Neural progenitor cell (in vitro differentiated cells): ENCODE measurements at regions not wholly inside any gene's neighbourhood (a gene's known extent, or its start where the extent isn't known, plus 50 kb on each side); places are given as distances from the start of the nearest gene placed in this dataset.
A peak's percentile ranks its signal among the peaks of the same experiment; 100 is the strongest.

Experiments used
- DNase-seq: peaks from one replicate; pipeline ENCODE4 v3.0.0-alpha.2; 2016; ENCODE audit warnings: low spot score
- H2AFZ ChIP-seq: fragments of 200-600 bp; sonication (generic); replicated peaks from 2 replicates; pipeline ENCODE4 v1.6.1; 2016; ENCODE audit warnings: antibody characterized with exemption
- H3F3A ChIP-seq: fragments of 200-600 bp; sonication (generic); 2 replicates; pipeline ENCODE4 v1.6.1; 2016; ENCODE audit warnings: antibody characterized with exemption, low read depth
- H3K27ac ChIP-seq: fragments of 200-600 bp; sonication (generic); 2 replicates; pipeline ENCODE4 v1.5.1; 2016; ENCODE audit warnings: mild to moderate bottlenecking
- H3K27me3 ChIP-seq: fragments of 200-600 bp; sonication (generic); 2 replicates; pipeline ENCODE4 v1.6.1; 2016; ENCODE audit warnings: mild to moderate bottlenecking, moderate library complexity
- H3K36me3 ChIP-seq: fragments of 200-600 bp; sonication (generic); 2 replicates; pipeline ENCODE4 v1.5.1; 2016
- H3K4me1 ChIP-seq: fragments of 200-600 bp; sonication (generic); 2 replicates; pipeline ENCODE4 v1.6.1; 2016; ENCODE audit warnings: mixed run types
- H3K4me2 ChIP-seq: fragments of 200-600 bp; sonication (generic); 2 replicates; pipeline ENCODE4 v1.6.1; 2016
- H3K4me3 ChIP-seq: fragments of 200-600 bp; sonication (generic); 2 replicates; pipeline ENCODE4 v1.5.1; 2016
- H3K79me2 ChIP-seq: fragments of 200-600 bp; sonication (generic); 2 replicates; pipeline ENCODE4 v1.6.1; 2016; ENCODE audit warnings: low read depth
- H3K9ac ChIP-seq: fragments of 200-600 bp; sonication (generic); 2 replicates; pipeline ENCODE4 v1.6.1; 2016
- H3K9me3 ChIP-seq: fragments of 200-600 bp; sonication (generic); 2 replicates; pipeline ENCODE4 v1.5.1; 2016; ENCODE audit warnings: low read depth
- H4K20me1 ChIP-seq: fragments of 200-600 bp; sonication (generic); 2 replicates; pipeline ENCODE4 v1.6.1; 2016; ENCODE audit warnings: low read depth
- H3K27ac Mint-ChIP-seq: 3 replicates; pipeline ENCODE4 v1.8.0; 2021; ENCODE audit warnings: mixed read lengths
- H3K27me3 Mint-ChIP-seq: 2 replicates; pipeline ENCODE4 v1.8.0; 2022; ENCODE audit warnings: low read depth, mild to moderate bottlenecking, inconsistent platforms, moderate library complexity, mixed read lengths; ENCODE audit not compliant: insufficient read depth
- H3K36me3 Mint-ChIP-seq: 3 replicates; pipeline ENCODE4 v1.8.0; 2021; ENCODE audit warnings: mixed read lengths
- H3K4me1 Mint-ChIP-seq: 3 replicates; pipeline ENCODE4 v1.8.0; 2021; ENCODE audit warnings: mixed read lengths
- H3K4me3 Mint-ChIP-seq: 3 replicates; pipeline ENCODE4 v1.8.0; 2021; ENCODE audit warnings: mild to moderate bottlenecking, moderate library complexity, mixed read lengths
- H3K9me3 Mint-ChIP-seq: 3 replicates; pipeline ENCODE4 v1.8.0; 2020; ENCODE audit warnings: mixed read lengths
- EZH2 ChIP-seq: fragments of 200-600 bp; sonication (generic); IDR thresholded peaks from 2 replicates; pipeline ENCODE4 v1.6.1; 2017; ENCODE audit warnings: antibody characterized with exemption, mild to moderate bottlenecking, moderate library complexity
- EZH2phosphoT487 ChIP-seq: fragments of 200-600 bp; sonication (generic); IDR thresholded peaks from 2 replicates; pipeline ENCODE4 v1.6.1; 2017; ENCODE audit warnings: antibody characterized with exemption
- TF ChIP-seq, protein P1 (sequence below): fragments of 200-600 bp; sonication (generic); IDR thresholded peaks from 2 replicates; pipeline ENCODE4 v1.5.1; 2017; ENCODE audit warnings: antibody characterized with exemption, mild to moderate bottlenecking

- no peaks in the 10 kb centered on the region for H3F3A ChIP-seq
- no peaks in the 10 kb centered on the region for H3K36me3 Mint-ChIP-seq
Measured at GRCh38 chr13:60318186-60318585, 78.8 kb upstream of the TDRD3 start.

GRCh38 chr13:60324131-60324530 is 72.9 kb upstream of the TDRD3 start:
- Mint-ChIP-seq H3K4me1 (no peaks in the 10 kb centered on the region), H3K36me3 (no peaks in the 10 kb centered on the region), H3K9me3 (no peaks in the 10 kb centered on the region), H3K4me3 (no peak overlapping the region), H3K27ac (no peak overlapping the region), H3K27me3 (peaks cover 4% of the 10 kb centered on the region)
- H3K9ac ChIP-seq: no peak overlapping the region
- H3F3A ChIP-seq: no peaks in the 10 kb centered on the region
- H3K4me2 ChIP-seq: no peak overlapping the region
- no peak overlapping the region for H2AFZ ChIP-seq
- H3K4me3 ChIP-seq: no peak overlapping the region
- H3K4me1 ChIP-seq: no peaks in the 10 kb centered on the region
- DNase-seq: no peak
- no peaks in the 10 kb centered on the region for H3K36me3 ChIP-seq
- H3K9me3 ChIP-seq: no peaks in the 10 kb centered on the region
- H3K27me3 ChIP-seq: no peaks in the 10 kb centered on the region
- TF ChIP-seq EZH2phosphoT487 (no peak), EZH2 (no peak)
- TF ChIP-seq, protein P1, sequence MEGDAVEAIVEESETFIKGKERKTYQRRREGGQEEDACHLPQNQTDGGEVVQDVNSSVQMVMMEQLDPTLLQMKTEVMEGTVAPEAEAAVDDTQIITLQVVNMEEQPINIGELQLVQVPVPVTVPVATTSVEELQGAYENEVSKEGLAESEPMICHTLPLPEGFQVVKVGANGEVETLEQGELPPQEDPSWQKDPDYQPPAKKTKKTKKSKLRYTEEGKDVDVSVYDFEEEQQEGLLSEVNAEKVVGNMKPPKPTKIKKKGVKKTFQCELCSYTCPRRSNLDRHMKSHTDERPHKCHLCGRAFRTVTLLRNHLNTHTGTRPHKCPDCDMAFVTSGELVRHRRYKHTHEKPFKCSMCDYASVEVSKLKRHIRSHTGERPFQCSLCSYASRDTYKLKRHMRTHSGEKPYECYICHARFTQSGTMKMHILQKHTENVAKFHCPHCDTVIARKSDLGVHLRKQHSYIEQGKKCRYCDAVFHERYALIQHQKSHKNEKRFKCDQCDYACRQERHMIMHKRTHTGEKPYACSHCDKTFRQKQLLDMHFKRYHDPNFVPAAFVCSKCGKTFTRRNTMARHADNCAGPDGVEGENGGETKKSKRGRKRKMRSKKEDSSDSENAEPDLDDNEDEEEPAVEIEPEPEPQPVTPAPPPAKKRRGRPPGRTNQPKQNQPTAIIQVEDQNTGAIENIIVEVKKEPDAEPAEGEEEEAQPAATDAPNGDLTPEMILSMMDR: no peak
- H4K20me1 ChIP-seq: no peaks in the 10 kb centered on the region
- no peak overlapping the region for H3K27ac ChIP-seq
- no peaks in the 10 kb centered on the region for H3K79me2 ChIP-seq

More at GRCh38 chr13:60318186-60318585, 78.8 kb upstream of the TDRD3 start:
- H3K79me2 ChIP-seq: no peaks in the 10 kb centered on the region
- no peak overlapping the region for H2AFZ ChIP-seq
- Mint-ChIP-seq H3K4me3 (no peak overlapping the region), H3K4me1 (no peaks in the 10 kb centered on the region), H3K27me3 (peaks cover 4% of the 10 kb centered on the region), H3K9me3 (no peaks in the 10 kb centered on the region), H3K27ac (no peak overlapping the region)
- no peaks in the 10 kb centered on the region for H3K9me3 ChIP-seq
- TF ChIP-seq, protein P1: no peak
- TF ChIP-seq EZH2phosphoT487 (no peak), EZH2 (no peak)
- no peaks in the 10 kb centered on the region for H3K27me3 ChIP-seq
- no peak overlapping the region for H3K4me3 ChIP-seq
- no peak overlapping the region for H3K9ac ChIP-seq
- no peak overlapping the region for H3K27ac ChIP-seq
- no peak for DNase-seq
- no peaks in the 10 kb centered on the region for H4K20me1 ChIP-seq
- H3K36me3 ChIP-seq: no peaks in the 10 kb centered on the region
- no peaks in the 10 kb centered on the region for H3K4me1 ChIP-seq
- no peak overlapping the region for H3K4me2 ChIP-seq

DNA sequence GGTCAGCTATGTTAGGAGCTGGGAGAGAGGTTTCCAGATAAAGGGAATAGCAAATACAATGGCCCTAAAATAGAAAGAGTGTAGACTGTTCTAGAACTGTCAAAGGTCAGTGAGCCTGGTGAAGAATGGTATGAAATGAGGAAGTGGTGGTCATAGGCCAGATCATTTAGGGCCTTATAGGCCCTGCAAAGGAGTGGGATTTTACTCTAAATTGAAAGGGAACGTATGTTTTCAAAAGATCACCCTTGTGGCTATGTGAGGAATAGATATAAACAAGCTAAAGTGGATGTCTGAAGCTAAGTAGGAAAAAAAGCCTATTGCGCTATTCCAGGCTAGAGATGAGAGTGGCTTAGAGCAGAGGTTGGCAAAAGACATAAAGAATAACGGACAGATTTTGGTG is 70.7 kb upstream of the TDRD3 start:
- Mint-ChIP-seq H3K4me3 (no peak overlapping the region), H3K36me3 (no peaks in the 10 kb centered on the region), H3K4me1 (no peaks in the 10 kb centered on the region), H3K27ac (no peak overlapping the region), H3K27me3 (peaks cover under 1% of the 10 kb centered on the region), H3K9me3 (no peaks in the 10 kb centered on the region)
- Histone ChIP-seq H2AFZ (peak overlapping the region; percentile 85), H3K4me1 (no peaks in the 10 kb centered on the region), H3K9me3 (no peaks in the 10 kb centered on the region), H3K4me3 (no peak overlapping the region), H3F3A (no peaks in the 10 kb centered on the region), H3K4me2 (no peak overlapping the region), H3K27ac (no peak overlapping the region), H4K20me1 (no peaks in the 10 kb centered on the region), H3K9ac (no peak overlapping the region), H3K27me3 (no peaks in the 10 kb centered on the region), H3K79me2 (no peaks in the 10 kb centered on the region), H3K36me3 (no peaks in the 10 kb centered on the region)
- no peak for DNase-seq
- TF ChIP-seq EZH2: no peak
- no peak for TF ChIP-seq EZH2phosphoT487
- TF ChIP-seq, protein P1: no peak
